ENCODE measurements at regions not wholly inside any gene's neighbourhood (a gene's known extent, or its start where the extent isn't known, plus 50 kb on each side); places are given as distances from the start of the nearest gene placed in this dataset.

DNA sequence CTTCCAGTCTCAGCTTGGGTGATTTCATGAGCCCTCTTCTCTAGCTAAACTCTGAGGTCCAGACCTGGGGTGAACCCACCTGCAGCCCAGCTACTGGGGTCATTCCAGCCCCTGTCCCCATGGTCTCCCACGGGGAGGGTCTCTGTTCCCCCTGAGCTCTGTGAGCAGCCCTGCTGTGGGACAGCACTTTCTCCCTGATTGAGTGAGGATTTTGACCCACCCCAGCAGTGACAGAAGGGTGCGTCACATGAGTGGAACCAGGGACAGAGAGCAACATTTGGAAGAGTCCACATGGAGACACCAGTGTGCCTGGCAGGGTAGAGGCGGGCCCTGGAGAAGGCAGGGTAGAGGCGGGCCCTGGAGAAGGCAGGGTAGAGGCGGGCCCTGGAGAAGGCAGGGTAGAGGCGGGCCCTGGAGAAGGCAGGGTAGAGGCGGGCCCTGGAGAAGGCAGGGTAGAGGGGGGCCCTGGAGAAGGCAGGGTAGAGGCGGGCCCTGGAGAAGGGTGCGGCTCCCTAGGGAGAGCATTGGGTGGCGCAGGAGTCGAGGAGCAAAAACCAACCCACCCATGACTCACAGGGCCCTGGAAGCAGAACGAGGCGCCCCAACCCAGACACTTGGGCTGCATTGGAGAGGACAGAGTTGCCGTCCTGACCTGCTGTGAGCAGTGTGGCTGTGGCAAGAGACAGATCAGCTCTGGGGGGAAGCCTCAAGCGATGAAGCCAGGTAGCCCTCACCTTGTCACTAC is 227.7 kb upstream of the B3GAT1 start:
- TF ChIP-seq CTCF (IDR thresholded peaks at IDR 0.05) (no peak), SIN3A (IDR thresholded peaks at IDR 0.05; ENCODE audit: borderline replicate concordance, insufficient read depth, low read depth, low read length) (no peak), POLR2AphosphoS5 (IDR thresholded peaks at IDR 0.05; ENCODE audit: low read depth, low read length) (no peak), TCF7L2 (IDR thresholded peaks at IDR 0.05; ENCODE audit: low read depth, low read length) (no peak)
- TF ChIP-seq, protein P1, sequence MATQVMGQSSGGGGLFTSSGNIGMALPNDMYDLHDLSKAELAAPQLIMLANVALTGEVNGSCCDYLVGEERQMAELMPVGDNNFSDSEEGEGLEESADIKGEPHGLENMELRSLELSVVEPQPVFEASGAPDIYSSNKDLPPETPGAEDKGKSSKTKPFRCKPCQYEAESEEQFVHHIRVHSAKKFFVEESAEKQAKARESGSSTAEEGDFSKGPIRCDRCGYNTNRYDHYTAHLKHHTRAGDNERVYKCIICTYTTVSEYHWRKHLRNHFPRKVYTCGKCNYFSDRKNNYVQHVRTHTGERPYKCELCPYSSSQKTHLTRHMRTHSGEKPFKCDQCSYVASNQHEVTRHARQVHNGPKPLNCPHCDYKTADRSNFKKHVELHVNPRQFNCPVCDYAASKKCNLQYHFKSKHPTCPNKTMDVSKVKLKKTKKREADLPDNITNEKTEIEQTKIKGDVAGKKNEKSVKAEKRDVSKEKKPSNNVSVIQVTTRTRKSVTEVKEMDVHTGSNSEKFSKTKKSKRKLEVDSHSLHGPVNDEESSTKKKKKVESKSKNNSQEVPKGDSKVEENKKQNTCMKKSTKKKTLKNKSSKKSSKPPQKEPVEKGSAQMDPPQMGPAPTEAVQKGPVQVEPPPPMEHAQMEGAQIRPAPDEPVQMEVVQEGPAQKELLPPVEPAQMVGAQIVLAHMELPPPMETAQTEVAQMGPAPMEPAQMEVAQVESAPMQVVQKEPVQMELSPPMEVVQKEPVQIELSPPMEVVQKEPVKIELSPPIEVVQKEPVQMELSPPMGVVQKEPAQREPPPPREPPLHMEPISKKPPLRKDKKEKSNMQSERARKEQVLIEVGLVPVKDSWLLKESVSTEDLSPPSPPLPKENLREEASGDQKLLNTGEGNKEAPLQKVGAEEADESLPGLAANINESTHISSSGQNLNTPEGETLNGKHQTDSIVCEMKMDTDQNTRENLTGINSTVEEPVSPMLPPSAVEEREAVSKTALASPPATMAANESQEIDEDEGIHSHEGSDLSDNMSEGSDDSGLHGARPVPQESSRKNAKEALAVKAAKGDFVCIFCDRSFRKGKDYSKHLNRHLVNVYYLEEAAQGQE (IDR thresholded peaks at IDR 0.05; ENCODE audit: insufficient read depth in 1 of 2, low read depth in 2 of 2, low read length in 1 of 2), result no peak

Measured in Panc1 (cell line).